A549 (cell line): ENCODE measurements at regions not wholly inside any gene's neighbourhood (a gene's known extent, or its start where the extent isn't known, plus 50 kb on each side); places are given as distances from the start of the nearest gene placed in this dataset.

Source experiments
- POLR2A ChIP-seq: IDR thresholded peaks from 2 replicates; pipeline ENCODE4 v1.6.1; 2012; ENCODE audit warnings: mild to moderate bottlenecking, low read length
- TF ChIP-seq, protein P1 (sequence below): fragments of >200 bp; sonication (Bioruptor Twin); formaldehyde crosslinking; IDR thresholded peaks from 3 replicates; pipeline ENCODE4 v1.5.1; 2016
- TF ChIP-seq, protein P2 (sequence below): IDR thresholded peaks from 2 replicates; pipeline ENCODE4 v1.6.1; 2012

- TF ChIP-seq, protein P1, sequence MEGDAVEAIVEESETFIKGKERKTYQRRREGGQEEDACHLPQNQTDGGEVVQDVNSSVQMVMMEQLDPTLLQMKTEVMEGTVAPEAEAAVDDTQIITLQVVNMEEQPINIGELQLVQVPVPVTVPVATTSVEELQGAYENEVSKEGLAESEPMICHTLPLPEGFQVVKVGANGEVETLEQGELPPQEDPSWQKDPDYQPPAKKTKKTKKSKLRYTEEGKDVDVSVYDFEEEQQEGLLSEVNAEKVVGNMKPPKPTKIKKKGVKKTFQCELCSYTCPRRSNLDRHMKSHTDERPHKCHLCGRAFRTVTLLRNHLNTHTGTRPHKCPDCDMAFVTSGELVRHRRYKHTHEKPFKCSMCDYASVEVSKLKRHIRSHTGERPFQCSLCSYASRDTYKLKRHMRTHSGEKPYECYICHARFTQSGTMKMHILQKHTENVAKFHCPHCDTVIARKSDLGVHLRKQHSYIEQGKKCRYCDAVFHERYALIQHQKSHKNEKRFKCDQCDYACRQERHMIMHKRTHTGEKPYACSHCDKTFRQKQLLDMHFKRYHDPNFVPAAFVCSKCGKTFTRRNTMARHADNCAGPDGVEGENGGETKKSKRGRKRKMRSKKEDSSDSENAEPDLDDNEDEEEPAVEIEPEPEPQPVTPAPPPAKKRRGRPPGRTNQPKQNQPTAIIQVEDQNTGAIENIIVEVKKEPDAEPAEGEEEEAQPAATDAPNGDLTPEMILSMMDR: no peak
- TF ChIP-seq, protein P2, sequence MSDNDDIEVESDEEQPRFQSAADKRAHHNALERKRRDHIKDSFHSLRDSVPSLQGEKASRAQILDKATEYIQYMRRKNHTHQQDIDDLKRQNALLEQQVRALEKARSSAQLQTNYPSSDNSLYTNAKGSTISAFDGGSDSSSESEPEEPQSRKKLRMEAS: peak; percentile 77
- TF ChIP-seq POLR2A: no peak
Measured at GRCh38 chrX:39859991-39860861, 237.5 kb downstream of the BCOR start.
